Activated naive CD8-positive, alpha-beta T cell treated with anti-CD3 and anti-CD28 coated beads, Interleukin-2, amount 50 U/mL, for 24 hours (primary cell): ENCODE measurements at regions not wholly inside any gene's neighbourhood (a gene's known extent, or its start where the extent isn't known, plus 50 kb on each side); places are given as distances from the start of the nearest gene placed in this dataset.

ENCODE experiments used
- ATAC-seq: fragments of 150-1000 bp; cut with Tn5 transposase; one replicate; pipeline ENCODE4 v1.10.0; 2021
- DNase-seq: peaks from one replicate; pipeline ENCODE4 v3.0.0; 2021
- H3K27ac Mint-ChIP-seq: one replicate; pipeline ENCODE4 v1.8.0; 2021; ENCODE audit warnings: mild to moderate bottlenecking, mixed read lengths
- H3K27me3 Mint-ChIP-seq: one replicate; pipeline ENCODE4 v1.8.0; 2021; ENCODE audit warnings: mixed read lengths
- H3K36me3 Mint-ChIP-seq: one replicate; pipeline ENCODE4 v1.8.0; 2021; ENCODE audit warnings: low read depth, mixed read lengths
- H3K4me1 Mint-ChIP-seq: one replicate; pipeline ENCODE4 v1.8.0; 2021; ENCODE audit warnings: mixed read lengths
- H3K4me3 Mint-ChIP-seq: one replicate; pipeline ENCODE4 v1.8.0; 2021; ENCODE audit warnings: mild to moderate bottlenecking, moderate library complexity, mixed read lengths
- H3K9me3 Mint-ChIP-seq: one replicate; pipeline ENCODE4 v1.8.0; 2021; ENCODE audit warnings: mixed read lengths

DNA sequence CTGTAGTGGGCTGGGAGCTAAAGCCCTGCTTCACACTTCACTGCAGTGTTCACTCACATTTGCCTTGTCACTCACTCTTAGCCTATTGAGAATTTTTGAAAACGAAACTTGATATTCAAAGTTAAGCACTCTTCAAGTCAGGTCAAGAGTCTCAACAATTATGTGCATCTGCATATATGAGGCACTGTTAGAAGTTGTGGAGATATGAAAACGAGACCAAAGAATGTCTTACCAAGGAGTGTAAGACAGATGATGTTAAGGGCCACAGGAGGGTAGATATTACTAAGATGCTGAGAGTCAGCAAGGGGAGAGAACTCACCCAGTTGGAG lies 64.7 kb upstream of the GJA8 start:
- Mint-ChIP-seq H3K27ac (no peak overlapping the region), H3K4me1 (peaks cover 2% of the 10 kb centered on the region), H3K36me3 (no peaks in the 10 kb centered on the region), H3K4me3 (no peak overlapping the region), H3K27me3 (peaks cover 10% of the 10 kb centered on the region), H3K9me3 (no peaks in the 10 kb centered on the region)
- no peak for ATAC-seq
- DNase-seq: no peak

DNA sequence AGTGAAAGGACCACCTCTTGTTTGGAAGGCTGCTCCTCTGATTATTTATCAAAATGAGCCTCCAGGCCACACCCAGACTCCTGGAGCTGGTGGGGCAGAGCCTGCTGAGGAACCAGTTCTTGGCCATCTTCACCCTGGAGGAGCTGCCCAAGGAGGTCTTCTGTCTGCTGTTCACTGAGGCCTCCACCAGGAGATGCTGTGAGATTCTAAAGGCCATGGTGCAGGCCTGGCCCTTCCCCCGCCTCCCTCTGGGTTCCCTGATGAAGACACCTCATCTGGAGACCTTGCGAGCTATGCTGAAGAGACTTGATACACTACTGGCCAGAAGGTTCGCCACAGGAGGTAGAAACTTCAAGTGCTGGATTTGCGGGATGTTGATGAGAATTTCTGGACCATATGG lies 61.7 kb upstream of the GJA8 start:
- Mint-ChIP-seq H3K4me3 (no peak overlapping the region), H3K36me3 (no peaks in the 10 kb centered on the region), H3K27ac (no peak overlapping the region), H3K9me3 (no peaks in the 10 kb centered on the region), H3K4me1 (no peaks in the 10 kb centered on the region), H3K27me3 (peaks cover 10% of the 10 kb centered on the region)
- no peak for ATAC-seq
- peak; percentile 7 for DNase-seq

DNA sequence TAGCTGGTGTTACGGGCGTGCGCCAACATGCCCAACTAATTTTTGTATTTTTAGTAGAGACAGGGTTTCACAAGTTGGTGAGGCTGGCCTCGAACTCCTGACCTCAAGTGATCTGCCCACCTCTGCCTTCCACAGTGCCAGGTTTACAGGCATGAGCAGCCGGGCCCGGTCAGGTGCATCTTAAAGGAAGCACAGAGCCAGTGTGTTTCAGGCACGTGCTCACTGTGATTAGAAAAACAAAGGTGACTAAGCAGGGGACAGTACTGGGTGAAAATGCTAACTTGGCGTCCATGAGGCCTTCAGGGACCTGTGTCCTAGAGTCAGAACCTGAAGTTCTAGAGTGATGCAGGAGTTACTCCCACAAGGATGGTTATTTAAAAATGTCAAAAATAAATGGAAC lies 60.0 kb upstream of the GJA8 start:
- Mint-ChIP-seq H3K4me1 (no peaks in the 10 kb centered on the region), H3K27me3 (peaks cover 3% of the 10 kb centered on the region), H3K9me3 (no peaks in the 10 kb centered on the region), H3K27ac (no peak overlapping the region), H3K36me3 (no peaks in the 10 kb centered on the region), H3K4me3 (no peak overlapping the region)
- ATAC-seq (no peak), DNase-seq (no peak)

DNA sequence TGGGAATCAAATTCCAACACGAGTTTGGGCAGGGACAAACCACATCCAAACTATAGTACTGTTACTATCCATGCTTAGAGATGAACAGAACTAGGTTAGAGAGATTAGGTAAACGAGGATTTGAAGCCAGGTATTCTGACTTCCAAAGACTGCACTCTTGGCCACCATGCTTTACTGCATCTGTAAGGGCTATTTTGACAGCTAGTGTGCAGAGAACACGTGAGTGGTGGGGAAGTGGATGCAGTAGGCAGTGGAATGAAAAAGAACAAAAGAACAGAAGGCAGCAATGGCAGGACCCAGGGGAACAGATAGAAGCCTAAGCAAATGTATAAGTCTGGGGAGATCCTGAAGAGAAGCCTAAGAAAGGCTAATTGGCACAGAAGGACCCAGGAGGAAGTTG lies 59.1 kb upstream of the GJA8 start:
- H3K4me1 Mint-ChIP-seq: no peaks in the 10 kb centered on the region

DNA sequence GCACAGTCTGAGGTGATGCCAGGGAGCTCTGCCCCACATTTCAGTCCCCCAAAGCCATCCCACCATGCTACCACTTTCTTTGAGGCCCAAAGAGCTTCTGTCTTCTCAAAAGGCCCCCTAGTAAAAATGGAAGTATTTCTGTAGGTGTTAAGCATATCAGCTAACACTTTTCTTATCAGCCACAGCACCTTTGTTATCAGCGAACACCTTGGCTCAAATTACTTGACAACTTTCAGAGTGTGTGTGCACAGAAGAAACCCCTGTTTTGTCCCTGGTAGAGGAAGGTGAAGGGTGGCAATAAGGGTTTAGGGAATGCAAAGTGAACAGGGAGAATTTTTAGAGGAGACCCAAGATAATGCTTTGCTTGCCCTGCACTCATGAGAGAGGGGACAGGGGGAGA lies 54.8 kb upstream of the GJA8 start:
- DNase-seq (no peak), ATAC-seq (no peak)
- Mint-ChIP-seq H3K36me3 (no peaks in the 10 kb centered on the region), H3K9me3 (no peaks in the 10 kb centered on the region), H3K4me3 (no peak overlapping the region), H3K27me3 (peaks cover 5% of the 10 kb centered on the region), H3K27ac (no peak overlapping the region), H3K4me1 (no peaks in the 10 kb centered on the region)

More for the DNA sequence above, 59.1 kb upstream of the GJA8 start:
- H3K4me3 Mint-ChIP-seq: no peak overlapping the region
- DNase-seq (no peak), ATAC-seq (no peak)
- H3K27ac Mint-ChIP-seq: no peak overlapping the region
- H3K27me3 Mint-ChIP-seq: peaks cover 1% of the 10 kb centered on the region
- no peaks in the 10 kb centered on the region for H3K36me3 Mint-ChIP-seq
- no peaks in the 10 kb centered on the region for H3K9me3 Mint-ChIP-seq

DNA sequence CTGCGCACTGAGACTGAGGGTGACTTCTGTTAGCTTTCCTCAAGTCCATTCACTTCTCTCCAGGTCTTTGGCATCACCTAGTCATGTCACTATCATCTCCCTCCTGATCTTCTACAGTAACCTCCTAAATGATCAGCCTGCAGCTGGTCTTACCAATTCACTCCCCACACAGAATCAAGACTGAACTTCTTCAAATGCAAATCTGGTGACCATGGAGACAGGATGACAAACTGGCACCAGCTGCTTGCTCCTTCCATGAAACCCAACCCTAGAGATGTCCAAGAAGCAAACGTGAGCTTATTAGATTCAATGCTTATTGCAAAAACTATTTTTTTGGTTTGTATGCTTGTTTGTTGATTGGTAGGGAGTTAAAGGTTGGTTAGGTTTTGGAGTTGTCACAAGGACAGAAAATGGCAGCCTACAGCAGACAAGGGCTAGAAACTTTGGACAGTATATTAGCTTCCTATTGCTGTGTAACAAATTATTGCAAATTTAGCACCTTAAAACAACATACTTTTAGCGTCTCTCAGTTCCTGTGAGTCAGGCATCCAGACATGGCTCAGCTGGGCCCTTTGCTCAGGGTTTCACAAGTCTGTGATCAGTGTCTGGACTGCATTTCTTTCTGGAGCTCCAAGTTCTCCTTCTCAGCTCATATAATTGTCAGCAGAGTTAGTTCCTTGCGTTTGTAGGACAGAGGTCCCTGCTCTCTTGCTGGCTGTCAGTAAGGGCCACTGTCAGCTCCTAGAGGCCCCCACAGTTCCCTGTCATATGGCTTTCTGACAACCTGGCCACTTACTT lies 53.3 kb upstream of the GJA8 start:
- no peak for ATAC-seq
- Mint-ChIP-seq H3K4me3 (no peak overlapping the region), H3K36me3 (no peaks in the 10 kb centered on the region), H3K27me3 (peaks cover 5% of the 10 kb centered on the region), H3K27ac (no peak overlapping the region), H3K4me1 (no peaks in the 10 kb centered on the region), H3K9me3 (no peaks in the 10 kb centered on the region)
- no peak for DNase-seq

DNA sequence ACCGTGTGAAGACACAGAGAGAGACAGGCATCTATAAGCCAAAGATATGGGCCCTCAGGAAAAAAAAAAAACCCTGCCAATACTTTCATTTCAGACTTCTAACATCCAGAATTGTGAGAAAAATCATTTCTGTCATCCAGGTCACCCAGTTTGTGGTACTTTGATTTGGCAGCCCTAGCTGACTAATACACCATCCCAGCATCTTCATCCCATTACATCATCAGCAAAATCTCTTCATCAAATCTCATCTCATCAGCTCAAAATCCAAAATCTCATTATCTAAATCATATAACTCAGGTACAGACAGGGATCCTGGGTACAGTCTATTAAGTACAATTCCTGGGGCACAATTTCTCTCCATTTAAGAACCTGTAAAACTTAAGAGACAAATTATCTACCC lies 51.9 kb upstream of the GJA8 start:
- ATAC-seq: no peak
- no peak for DNase-seq
- Mint-ChIP-seq H3K4me1 (no peaks in the 10 kb centered on the region), H3K27me3 (peaks cover 7% of the 10 kb centered on the region), H3K36me3 (no peaks in the 10 kb centered on the region), H3K4me3 (no peak overlapping the region), H3K9me3 (no peaks in the 10 kb centered on the region), H3K27ac (no peak overlapping the region)

DNA sequence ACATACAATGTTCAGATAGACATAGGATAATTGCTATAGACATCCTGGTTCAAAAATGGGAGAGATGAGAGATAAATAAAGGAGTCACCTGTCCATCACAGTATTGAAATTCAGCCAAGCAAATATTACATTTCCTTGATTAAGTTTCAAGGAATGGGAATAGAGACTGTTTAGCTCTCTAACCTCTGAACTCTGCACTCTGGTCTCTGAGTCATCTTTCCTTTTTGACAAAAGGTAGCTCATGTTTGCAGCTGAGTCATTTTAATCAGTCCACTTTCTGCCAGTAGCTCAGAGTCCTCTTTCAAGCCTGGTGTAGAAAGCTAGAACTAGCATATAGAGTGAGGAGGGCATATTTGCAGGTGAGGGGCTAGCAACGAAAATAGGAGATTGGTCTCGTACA lies 51.4 kb upstream of the GJA8 start:
- Mint-ChIP-seq H3K9me3 (no peaks in the 10 kb centered on the region), H3K4me3 (no peak overlapping the region), H3K4me1 (no peaks in the 10 kb centered on the region), H3K36me3 (no peaks in the 10 kb centered on the region), H3K27me3 (peaks cover 7% of the 10 kb centered on the region), H3K27ac (no peak overlapping the region)
- DNase-seq (no peak), ATAC-seq (no peak)

DNA sequence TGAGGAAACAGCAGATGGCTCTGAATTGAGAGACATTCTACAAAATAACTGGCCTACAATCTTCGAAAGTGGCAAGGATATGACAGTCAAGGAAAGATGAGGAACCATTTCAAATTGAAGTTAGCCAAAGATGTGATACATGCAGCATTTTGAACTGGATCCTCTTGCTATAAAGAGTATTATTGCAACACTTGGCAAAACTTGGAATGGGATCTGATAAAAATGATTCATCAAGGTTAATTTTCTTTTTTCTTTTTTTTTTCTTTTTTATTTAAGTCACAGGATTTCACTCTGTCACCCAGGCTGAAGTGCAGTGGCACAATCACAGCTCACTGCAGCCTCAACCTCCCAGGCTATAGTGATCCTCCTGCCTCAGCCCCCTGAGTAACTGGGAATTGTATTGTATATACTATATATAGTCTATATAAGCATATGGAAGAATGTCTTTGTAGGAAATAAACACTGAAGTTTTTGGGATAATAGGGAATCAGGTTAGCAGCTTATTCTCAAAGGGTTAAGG lies 49.8 kb upstream of the GJA8 start:
- no peak overlapping the region for H3K27ac Mint-ChIP-seq
- H3K36me3 Mint-ChIP-seq: no peaks in the 10 kb centered on the region
- ATAC-seq (no peak), DNase-seq (no peak)
- H3K4me3 Mint-ChIP-seq: no peak overlapping the region
- H3K27me3 Mint-ChIP-seq: peaks cover 13% of the 10 kb centered on the region
- no peaks in the 10 kb centered on the region for H3K9me3 Mint-ChIP-seq
- no peaks in the 10 kb centered on the region for H3K4me1 Mint-ChIP-seq
